T-helper 17 cell (primary cell): ENCODE measurements at regions not wholly inside any gene's neighbourhood (a gene's known extent, or its start where the extent isn't known, plus 50 kb on each side); places are given as distances from the start of the nearest gene placed in this dataset.
"Not testable (repeated sequence)": the region's sequence is repeated elsewhere in the genome, so short reads cannot be mapped to it uniquely, and the experiment has no call there.

ENCODE experiments used
- ATAC-seq: fragments of 150-1000 bp; cut with Tn5 transposase; 2 replicates; pipeline ENCODE4 v1.10.0; 2021; ENCODE audit warnings: mild to moderate bottlenecking, moderate library complexity
- DNase-seq, 3 donors: peaks; one replicate each; pipeline versions ENCODE4 v3.0.0 to v3.0.0-alpha.2; 2020 to 2021
- H3K9me3 ChIP-seq: one replicate; pipeline ENCODE4 v1.7.0; 2013; ENCODE audit warnings: low read length, mild to moderate bottlenecking; ENCODE audit not compliant: control insufficient read depth, poor library complexity, severe bottlenecking
- H3K27ac Mint-ChIP-seq: one replicate; pipeline ENCODE4 v1.8.0; 2022; ENCODE audit warnings: mild to moderate bottlenecking, moderate library complexity, mixed read lengths
- H3K27me3 Mint-ChIP-seq: one replicate; pipeline ENCODE4 v1.8.0; 2022; ENCODE audit warnings: mixed read lengths
- H3K36me3 Mint-ChIP-seq: one replicate; pipeline ENCODE4 v1.8.0; 2022; ENCODE audit warnings: low read depth, mixed read lengths
- H3K4me1 Mint-ChIP-seq: one replicate; pipeline ENCODE4 v1.8.0; 2022; ENCODE audit warnings: mild to moderate bottlenecking, mixed read lengths
- H3K4me3 Mint-ChIP-seq: one replicate; pipeline ENCODE4 v1.8.0; 2022; ENCODE audit warnings: mild to moderate bottlenecking, moderate library complexity, mixed read lengths

GRCh38 chr7:68216051-68216450 lies 1219.4 kb downstream of the TYW1 start:
- no peaks in the 10 kb centered on the region for H3K36me3 Mint-ChIP-seq
- DNase-seq (no peak), ATAC-seq (no peak)
- H3K27ac Mint-ChIP-seq = no peak overlapping the region
- no peaks in the 10 kb centered on the region for H3K27me3 Mint-ChIP-seq
- no peaks in the 10 kb centered on the region for H3K4me1 Mint-ChIP-seq
- H3K9me3 ChIP-seq = no peaks in the 10 kb centered on the region
- no peak overlapping the region for H3K4me3 Mint-ChIP-seq

- Mint-ChIP-seq H3K27ac (no peak overlapping the region), H3K27me3 (no peaks in the 10 kb centered on the region), H3K4me3 (no peak overlapping the region), H3K4me1 (no peaks in the 10 kb centered on the region), H3K36me3 (no peaks in the 10 kb centered on the region)
- H3K9me3 ChIP-seq = peaks cover 3% of the 10 kb centered on the region
- DNase-seq (no peak), ATAC-seq (no peak)
These were observed 1220.8 kb downstream of the TYW1 start for GRCh38 chr7:68217426-68217825.

- Mint-ChIP-seq H3K27me3 (no peaks in the 10 kb centered on the region), H3K36me3 (no peaks in the 10 kb centered on the region), H3K27ac (no peak overlapping the region), H3K4me1 (no peaks in the 10 kb centered on the region), H3K4me3 (no peak overlapping the region)
- DNase-seq = no peak
- peaks cover 3% of the 10 kb centered on the region for H3K9me3 ChIP-seq
- no peak for ATAC-seq
These were observed 1221.8 kb downstream of the TYW1 start for GRCh38 chr7:68218461-68218860.

DNA sequence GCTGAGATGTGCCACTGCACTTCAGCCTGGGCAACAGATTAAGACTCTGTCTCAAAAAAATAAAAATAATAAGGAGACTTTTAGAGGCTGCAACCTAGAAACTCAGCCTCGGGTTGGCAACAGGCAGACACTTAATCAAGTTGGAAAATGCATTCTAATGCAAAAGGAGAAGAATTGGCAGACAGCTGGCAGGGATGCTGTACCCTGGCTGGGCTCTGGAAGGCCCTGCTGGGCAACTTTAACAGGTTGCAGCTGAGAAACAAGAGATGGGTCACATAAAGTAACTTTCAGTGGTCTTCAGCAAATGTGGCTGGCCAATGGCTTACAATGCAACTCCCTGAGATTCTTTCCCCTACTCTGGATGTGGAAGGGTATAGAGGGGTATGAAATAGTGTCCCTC lies 1225.7 kb downstream of the TYW1 start:
- H3K4me3 Mint-ChIP-seq = no peak overlapping the region
- H3K4me1 Mint-ChIP-seq = no peaks in the 10 kb centered on the region
- DNase-seq (no peak), ATAC-seq (no peak)
- H3K27me3 Mint-ChIP-seq = no peaks in the 10 kb centered on the region
- peaks cover 3% of the 10 kb centered on the region for H3K9me3 ChIP-seq
- H3K27ac Mint-ChIP-seq = no peak overlapping the region
- no peaks in the 10 kb centered on the region for H3K36me3 Mint-ChIP-seq

- Mint-ChIP-seq H3K27me3 (no peaks in the 10 kb centered on the region), H3K4me3 (no peak overlapping the region), H3K36me3 (no peaks in the 10 kb centered on the region), H3K4me1 (no peaks in the 10 kb centered on the region), H3K27ac (no peak overlapping the region)
- DNase-seq (no peak), ATAC-seq (no peak)
- H3K9me3 ChIP-seq = peaks cover 3% of the 10 kb centered on the region
These were observed 1227.6 kb downstream of the TYW1 start for GRCh38 chr7:68224041-68224741.

GRCh38 chr7:68231011-68231410 lies 1234.4 kb downstream of the TYW1 start:
- not testable (repeated sequence) for H3K36me3 Mint-ChIP-seq, H3K4me3 Mint-ChIP-seq, H3K4me1 Mint-ChIP-seq, H3K27me3 Mint-ChIP-seq, DNase-seq, ATAC-seq, H3K9me3 ChIP-seq, H3K27ac Mint-ChIP-seq

DNA sequence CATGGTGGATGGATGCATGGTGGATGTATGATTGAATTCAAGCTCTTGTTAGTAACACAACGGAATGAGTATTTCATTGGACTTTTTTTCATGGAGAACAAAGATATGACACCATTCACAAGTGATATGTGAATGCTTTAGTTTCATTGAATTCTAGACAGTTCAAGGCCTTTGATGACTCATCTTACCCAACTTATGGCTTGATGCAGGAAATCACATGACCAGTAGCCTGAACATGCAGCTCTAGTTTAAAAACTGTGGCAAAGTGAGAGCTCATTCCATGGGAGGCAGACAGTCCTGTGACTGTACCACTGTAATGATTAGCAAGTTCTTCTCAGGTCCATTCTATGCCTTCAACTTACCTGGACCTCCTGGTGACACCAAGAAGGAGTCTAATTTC lies 1239.3 kb downstream of the TYW1 start:
- H3K9me3 ChIP-seq = no peaks in the 10 kb centered on the region
- DNase-seq (no peak), ATAC-seq (no peak)
- Mint-ChIP-seq H3K4me1 (no peaks in the 10 kb centered on the region), H3K27ac (no peak overlapping the region), H3K4me3 (no peak overlapping the region), H3K27me3 (no peaks in the 10 kb centered on the region), H3K36me3 (no peaks in the 10 kb centered on the region)

GRCh38 chr7:68238204-68238805 lies 1241.7 kb downstream of the TYW1 start:
- H3K27ac Mint-ChIP-seq = no peak overlapping the region
- no peaks in the 10 kb centered on the region for H3K9me3 ChIP-seq
- no peaks in the 10 kb centered on the region for H3K36me3 Mint-ChIP-seq
- H3K4me1 Mint-ChIP-seq = no peaks in the 10 kb centered on the region
- H3K4me3 Mint-ChIP-seq = no peak overlapping the region
- DNase-seq = no peak
- no peaks in the 10 kb centered on the region for H3K27me3 Mint-ChIP-seq
- no peak for ATAC-seq

GRCh38 chr7:68243128-68243527 lies 1246.5 kb downstream of the TYW1 start:
- ATAC-seq = no peak
- no peak overlapping the region for H3K27ac Mint-ChIP-seq
- H3K36me3 Mint-ChIP-seq = no peaks in the 10 kb centered on the region
- DNase-seq = no peak
- no peaks in the 10 kb centered on the region for H3K9me3 ChIP-seq
- no peak overlapping the region for H3K4me3 Mint-ChIP-seq
- no peaks in the 10 kb centered on the region for H3K27me3 Mint-ChIP-seq
- no peaks in the 10 kb centered on the region for H3K4me1 Mint-ChIP-seq

DNA sequence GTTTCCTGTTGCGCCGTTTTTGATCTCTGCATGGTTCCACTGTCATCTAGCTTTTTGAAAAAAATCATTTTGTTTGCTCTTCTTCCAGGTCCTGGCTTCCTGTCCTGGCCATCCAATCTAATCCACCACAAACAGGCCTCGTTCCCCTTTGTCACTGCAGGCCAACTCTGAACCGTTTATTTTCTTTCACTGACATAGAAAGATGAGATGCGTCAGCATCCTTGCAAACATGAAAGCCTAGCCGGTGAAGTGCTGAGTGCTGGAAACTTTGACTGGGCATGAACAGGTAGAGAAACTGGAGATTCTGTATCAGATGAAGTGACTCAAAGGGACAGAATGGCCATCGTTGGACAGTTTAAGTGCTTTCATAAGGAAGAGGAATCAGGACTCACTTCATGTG lies 1247.8 kb downstream of the TYW1 start:
- H3K9me3 ChIP-seq = no peaks in the 10 kb centered on the region
- no peak overlapping the region for H3K4me3 Mint-ChIP-seq
- no peaks in the 10 kb centered on the region for H3K36me3 Mint-ChIP-seq
- DNase-seq = no peak
- no peaks in the 10 kb centered on the region for H3K27me3 Mint-ChIP-seq
- ATAC-seq = no peak
- H3K27ac Mint-ChIP-seq = no peak overlapping the region
- no peaks in the 10 kb centered on the region for H3K4me1 Mint-ChIP-seq

DNA sequence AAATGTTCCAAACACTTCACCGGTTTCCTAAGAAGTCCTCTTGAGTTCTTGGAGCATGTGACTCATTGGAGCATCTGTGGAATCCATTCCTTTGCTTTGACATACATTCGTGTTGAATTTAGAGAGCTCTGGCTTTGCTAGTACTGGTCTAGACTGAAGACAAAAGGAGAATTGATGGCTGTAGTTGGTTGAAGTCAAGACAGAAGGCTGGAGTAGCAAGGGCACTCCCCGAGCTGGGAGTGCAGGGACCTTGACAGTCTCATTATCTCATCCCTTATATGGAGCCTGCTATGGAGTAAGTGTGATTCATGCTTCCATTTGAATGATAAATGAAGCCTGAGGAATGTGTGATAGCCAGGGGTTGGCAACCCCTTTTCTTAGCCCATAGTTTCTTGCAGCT lies 1249.1 kb downstream of the TYW1 start:
- H3K4me3 Mint-ChIP-seq = no peak overlapping the region
- DNase-seq = no peak
- no peaks in the 10 kb centered on the region for H3K9me3 ChIP-seq
- no peaks in the 10 kb centered on the region for H3K36me3 Mint-ChIP-seq
- no peak overlapping the region for H3K27ac Mint-ChIP-seq
- no peaks in the 10 kb centered on the region for H3K27me3 Mint-ChIP-seq
- no peaks in the 10 kb centered on the region for H3K4me1 Mint-ChIP-seq
- ATAC-seq = no peak

- ATAC-seq (no peak), DNase-seq (no peak)
- H3K36me3 Mint-ChIP-seq = no peaks in the 10 kb centered on the region
- no peaks in the 10 kb centered on the region for H3K4me1 Mint-ChIP-seq
- H3K27me3 Mint-ChIP-seq = no peaks in the 10 kb centered on the region
- no peak overlapping the region for H3K4me3 Mint-ChIP-seq
- H3K9me3 ChIP-seq = no peaks in the 10 kb centered on the region
- no peak overlapping the region for H3K27ac Mint-ChIP-seq
These were observed 1249.6 kb downstream of the TYW1 start for GRCh38 chr7:68246189-68246633.

DNA sequence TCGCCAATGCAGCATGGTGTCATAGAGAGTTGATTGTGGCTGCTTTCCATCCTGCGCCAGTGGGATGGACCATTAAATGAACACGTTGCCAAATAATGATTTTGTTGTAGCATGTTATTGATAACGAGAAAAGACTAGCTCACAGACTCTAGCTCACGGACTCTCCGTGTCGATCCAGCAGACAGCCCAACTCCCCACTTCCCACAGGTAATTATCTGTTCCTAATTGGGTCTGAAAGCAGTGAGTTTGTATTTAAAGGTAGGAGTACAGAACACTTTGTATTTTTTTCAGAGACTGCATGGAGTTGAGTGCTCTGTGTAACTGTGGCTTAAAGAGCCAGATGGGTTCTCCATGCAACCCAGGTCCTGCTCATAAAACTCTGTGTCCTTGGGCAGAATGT lies 1250.5 kb downstream of the TYW1 start:
- H3K4me1 Mint-ChIP-seq = no peaks in the 10 kb centered on the region
- DNase-seq (no peak), ATAC-seq (no peak)
- no peaks in the 10 kb centered on the region for H3K27me3 Mint-ChIP-seq
- H3K27ac Mint-ChIP-seq = no peak overlapping the region
- H3K4me3 Mint-ChIP-seq = no peak overlapping the region
- H3K9me3 ChIP-seq = no peaks in the 10 kb centered on the region
- no peaks in the 10 kb centered on the region for H3K36me3 Mint-ChIP-seq

- DNase-seq (no peak), ATAC-seq (no peak)
- H3K27me3 Mint-ChIP-seq = no peaks in the 10 kb centered on the region
- no peaks in the 10 kb centered on the region for H3K9me3 ChIP-seq
- H3K27ac Mint-ChIP-seq = no peak overlapping the region
- no peaks in the 10 kb centered on the region for H3K4me1 Mint-ChIP-seq
- H3K36me3 Mint-ChIP-seq = no peaks in the 10 kb centered on the region
- H3K4me3 Mint-ChIP-seq = no peak overlapping the region
These were observed 1250.9 kb downstream of the TYW1 start for GRCh38 chr7:68247571-68247970.
